ENCODE measurements at regions not wholly inside any gene's neighbourhood (a gene's known extent, or its start where the extent isn't known, plus 50 kb on each side); places are given as distances from the start of the nearest gene placed in this dataset.

DNA sequence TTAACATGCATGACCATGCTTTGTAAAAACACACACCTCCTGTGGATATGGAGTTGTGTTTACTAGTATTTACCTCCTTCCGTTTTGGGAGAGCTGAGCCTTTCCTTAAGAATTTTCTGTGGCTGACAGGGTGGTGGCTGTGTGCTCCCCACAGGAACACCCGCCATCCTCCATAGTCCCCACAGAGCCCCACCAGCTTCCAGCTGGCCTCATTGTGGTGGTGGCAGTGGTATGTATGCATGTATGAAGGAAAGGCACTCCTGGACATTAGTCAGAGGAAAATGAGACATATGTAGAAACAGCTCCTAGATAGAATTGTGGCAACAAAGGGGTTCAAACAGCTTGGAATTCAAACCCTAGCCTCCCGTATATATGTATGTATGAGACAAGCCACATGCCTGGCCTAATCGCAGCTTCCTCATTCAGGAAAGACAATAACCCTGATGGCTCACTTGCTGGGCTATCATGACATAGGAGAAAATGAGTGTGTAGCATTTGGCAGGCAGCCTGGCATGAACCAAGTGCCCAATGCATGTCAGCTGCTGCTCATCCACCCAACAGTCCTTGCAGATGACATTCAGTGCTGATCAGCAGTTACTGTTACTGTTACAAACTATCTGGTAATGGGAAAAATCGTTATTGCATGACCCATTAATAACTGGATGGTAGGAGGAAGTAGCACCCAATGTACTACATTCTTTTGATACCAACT is 459.7 kb downstream of the EBF1 start:
- no peak overlapping the region for H3K27ac Mint-ChIP-seq (ENCODE audit: unreplicated experiment)
- no peak for DNase-seq (ENCODE audit: low spot score)

DNA sequence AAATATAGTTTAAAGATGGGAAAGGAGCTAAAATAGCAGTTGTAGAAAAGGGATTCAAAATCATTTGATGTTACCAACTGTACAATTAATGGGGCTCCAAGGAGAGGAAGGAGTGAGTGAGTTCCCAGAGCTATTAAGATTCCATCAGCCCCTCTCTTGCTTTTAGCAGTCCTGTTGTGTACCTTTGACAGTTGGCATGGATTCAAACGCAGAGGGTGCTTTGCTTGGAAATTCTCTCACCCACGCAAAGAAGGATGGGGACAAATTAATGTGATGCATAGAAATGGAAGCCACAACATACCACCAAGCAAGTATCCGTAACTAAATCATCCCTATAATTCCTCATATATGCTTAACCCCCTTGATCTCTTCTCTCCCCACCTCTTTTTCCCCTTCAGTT is 461.3 kb downstream of the EBF1 start:
- Mint-ChIP-seq H3K27me3 (ENCODE audit: low read depth) (no peaks in the 10 kb centered on the region), H3K4me3 (ENCODE audit: unreplicated experiment) (no peak overlapping the region), H3K27ac (ENCODE audit: unreplicated experiment) (no peak overlapping the region), H3K9me3 (ENCODE audit: low read depth) (peaks cover 7% of the 10 kb centered on the region), H3K4me1 (ENCODE audit: low read depth) (no peaks in the 10 kb centered on the region), H3K36me3 (ENCODE audit: low read depth) (no peaks in the 10 kb centered on the region)
- no peak for DNase-seq (ENCODE audit: low spot score)
- TF ChIP-seq, protein P1, sequence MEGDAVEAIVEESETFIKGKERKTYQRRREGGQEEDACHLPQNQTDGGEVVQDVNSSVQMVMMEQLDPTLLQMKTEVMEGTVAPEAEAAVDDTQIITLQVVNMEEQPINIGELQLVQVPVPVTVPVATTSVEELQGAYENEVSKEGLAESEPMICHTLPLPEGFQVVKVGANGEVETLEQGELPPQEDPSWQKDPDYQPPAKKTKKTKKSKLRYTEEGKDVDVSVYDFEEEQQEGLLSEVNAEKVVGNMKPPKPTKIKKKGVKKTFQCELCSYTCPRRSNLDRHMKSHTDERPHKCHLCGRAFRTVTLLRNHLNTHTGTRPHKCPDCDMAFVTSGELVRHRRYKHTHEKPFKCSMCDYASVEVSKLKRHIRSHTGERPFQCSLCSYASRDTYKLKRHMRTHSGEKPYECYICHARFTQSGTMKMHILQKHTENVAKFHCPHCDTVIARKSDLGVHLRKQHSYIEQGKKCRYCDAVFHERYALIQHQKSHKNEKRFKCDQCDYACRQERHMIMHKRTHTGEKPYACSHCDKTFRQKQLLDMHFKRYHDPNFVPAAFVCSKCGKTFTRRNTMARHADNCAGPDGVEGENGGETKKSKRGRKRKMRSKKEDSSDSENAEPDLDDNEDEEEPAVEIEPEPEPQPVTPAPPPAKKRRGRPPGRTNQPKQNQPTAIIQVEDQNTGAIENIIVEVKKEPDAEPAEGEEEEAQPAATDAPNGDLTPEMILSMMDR (IDR thresholded peaks at IDR 0.05), result no peak

More for the DNA sequence above, 459.7 kb downstream of the EBF1 start:
- no peaks in the 10 kb centered on the region for H3K4me1 Mint-ChIP-seq (ENCODE audit: low read depth)
- no peak overlapping the region for H3K4me3 Mint-ChIP-seq (ENCODE audit: unreplicated experiment)
- TF ChIP-seq, protein P1 (IDR thresholded peaks at IDR 0.05), result no peak
- H3K27me3 Mint-ChIP-seq (ENCODE audit: low read depth), result no peaks in the 10 kb centered on the region
- H3K36me3 Mint-ChIP-seq (ENCODE audit: low read depth), result no peaks in the 10 kb centered on the region
- peaks cover 7% of the 10 kb centered on the region for H3K9me3 Mint-ChIP-seq (ENCODE audit: low read depth)

DNA sequence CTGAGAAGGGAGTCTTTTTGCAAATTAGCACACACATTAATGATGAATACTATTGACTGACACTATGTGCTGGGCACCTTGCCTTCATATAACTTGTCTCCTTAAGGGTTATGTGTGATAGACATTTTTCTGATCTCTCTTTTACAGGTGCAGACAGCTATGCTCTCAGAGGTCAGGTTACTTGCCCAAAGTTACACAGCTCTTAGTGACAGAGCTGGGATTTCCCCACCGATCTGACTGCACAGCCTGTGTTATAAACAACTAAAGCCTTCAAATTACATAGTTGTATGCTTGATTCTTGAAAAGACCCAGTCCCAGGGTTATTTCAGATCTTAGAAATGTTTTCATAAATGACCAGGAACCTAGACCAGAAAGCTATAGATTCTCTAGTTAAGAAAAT is 462.7 kb downstream of the EBF1 start:
- no peak overlapping the region for H3K4me3 Mint-ChIP-seq (ENCODE audit: unreplicated experiment)
- peaks cover 7% of the 10 kb centered on the region for H3K9me3 Mint-ChIP-seq (ENCODE audit: low read depth)
- no peaks in the 10 kb centered on the region for H3K27me3 Mint-ChIP-seq (ENCODE audit: low read depth)
- TF ChIP-seq, protein P1 (IDR thresholded peaks at IDR 0.05), result no peak
- DNase-seq (ENCODE audit: low spot score), result no peak
- H3K36me3 Mint-ChIP-seq (ENCODE audit: low read depth), result no peaks in the 10 kb centered on the region
- H3K27ac Mint-ChIP-seq (ENCODE audit: unreplicated experiment), result no peak overlapping the region
- H3K4me1 Mint-ChIP-seq (ENCODE audit: low read depth), result no peaks in the 10 kb centered on the region

DNA sequence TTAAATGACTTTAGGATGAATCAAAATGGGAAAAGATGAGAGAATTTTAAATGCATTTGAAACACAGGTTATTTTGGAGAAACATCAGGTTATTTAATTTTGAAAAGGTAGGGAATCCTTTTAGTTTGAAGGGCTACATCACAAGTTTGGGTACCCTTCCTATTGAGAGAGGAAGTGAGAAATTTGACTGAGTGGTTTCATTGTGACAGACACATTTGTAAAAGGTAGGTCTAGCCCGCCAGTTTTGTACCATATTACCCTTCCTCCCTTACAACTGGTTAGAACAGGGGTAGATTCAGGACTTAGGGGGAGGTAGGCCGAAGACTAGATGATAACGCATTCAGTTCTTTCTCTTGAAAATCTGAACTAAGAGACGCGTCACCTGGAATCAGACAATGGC is 464.2 kb downstream of the EBF1 start:
- no peak for DNase-seq (ENCODE audit: low spot score)
- TF ChIP-seq, protein P1 (IDR thresholded peaks at IDR 0.05), result no peak
- H3K4me3 Mint-ChIP-seq (ENCODE audit: unreplicated experiment), result no peak overlapping the region
- no peaks in the 10 kb centered on the region for H3K27me3 Mint-ChIP-seq (ENCODE audit: low read depth)
- H3K36me3 Mint-ChIP-seq (ENCODE audit: low read depth), result peaks cover 1% of the 10 kb centered on the region
- H3K9me3 Mint-ChIP-seq (ENCODE audit: low read depth), result peaks cover 7% of the 10 kb centered on the region
- no peak overlapping the region for H3K27ac Mint-ChIP-seq (ENCODE audit: unreplicated experiment)
- no peaks in the 10 kb centered on the region for H3K4me1 Mint-ChIP-seq (ENCODE audit: low read depth)

DNA sequence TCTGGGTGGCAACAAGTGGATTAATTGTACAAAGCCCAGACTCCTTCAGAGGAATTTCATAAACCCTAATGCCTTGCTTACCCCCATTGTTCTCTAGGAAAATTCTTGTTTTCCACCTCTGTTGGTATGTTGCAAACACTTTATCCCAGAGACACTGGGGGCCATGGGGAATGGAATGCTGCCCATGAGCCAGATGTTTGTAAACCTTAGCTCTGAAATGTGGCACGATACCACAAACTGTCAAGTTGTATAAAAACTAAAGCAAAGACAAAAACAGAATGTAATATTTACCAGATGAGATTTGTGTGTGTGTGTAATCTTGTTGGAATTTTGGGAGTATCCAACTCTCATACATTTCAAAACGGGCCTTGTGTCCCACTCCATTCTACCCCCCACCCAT is 465.0 kb downstream of the EBF1 start:
- no peak for DNase-seq (ENCODE audit: low spot score)
- Mint-ChIP-seq H3K36me3 (ENCODE audit: low read depth) (peaks cover 1% of the 10 kb centered on the region), H3K9me3 (ENCODE audit: low read depth) (peaks cover 5% of the 10 kb centered on the region), H3K27ac (ENCODE audit: unreplicated experiment) (no peak overlapping the region), H3K4me3 (ENCODE audit: unreplicated experiment) (no peak overlapping the region), H3K27me3 (ENCODE audit: low read depth) (no peaks in the 10 kb centered on the region), H3K4me1 (ENCODE audit: low read depth) (no peaks in the 10 kb centered on the region)
- TF ChIP-seq, protein P1 (IDR thresholded peaks at IDR 0.05), result no peak
